GM21367 (cell line): ENCODE measurements at regions not wholly inside any gene's neighbourhood (a gene's known extent, or its start where the extent isn't known, plus 50 kb on each side); places are given as distances from the start of the nearest gene placed in this dataset.
"Not testable (repeated sequence)": the region's sequence is repeated elsewhere in the genome, so short reads cannot be mapped to it uniquely, and the experiment has no call there.

Experiments
- ATAC-seq: cut with Tn5 transposase; IDR thresholded peaks from one replicate; pipeline ENCODE4 v1.9.1; 2021; ENCODE audit not compliant: unreplicated experiment

DNA sequence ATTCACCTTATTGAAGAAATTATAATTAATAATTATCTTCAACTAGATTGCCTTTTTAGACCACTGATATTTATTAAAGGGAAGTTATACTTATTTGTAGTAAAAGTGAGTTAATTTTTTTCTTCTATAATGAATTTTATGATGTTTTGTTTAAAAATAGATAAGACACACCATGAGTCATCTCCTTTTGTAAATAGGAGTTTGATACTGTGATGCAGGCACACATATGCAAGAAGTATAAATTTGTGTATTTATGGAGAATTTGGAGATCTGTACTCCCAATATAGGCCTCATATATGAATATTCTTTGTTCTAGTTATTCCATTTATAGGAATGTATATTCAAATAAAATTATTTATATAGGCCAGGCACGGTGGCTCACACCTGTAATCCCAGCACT is 703.5 kb upstream of the CHAC2 start:
- no peak for ATAC-seq

DNA sequence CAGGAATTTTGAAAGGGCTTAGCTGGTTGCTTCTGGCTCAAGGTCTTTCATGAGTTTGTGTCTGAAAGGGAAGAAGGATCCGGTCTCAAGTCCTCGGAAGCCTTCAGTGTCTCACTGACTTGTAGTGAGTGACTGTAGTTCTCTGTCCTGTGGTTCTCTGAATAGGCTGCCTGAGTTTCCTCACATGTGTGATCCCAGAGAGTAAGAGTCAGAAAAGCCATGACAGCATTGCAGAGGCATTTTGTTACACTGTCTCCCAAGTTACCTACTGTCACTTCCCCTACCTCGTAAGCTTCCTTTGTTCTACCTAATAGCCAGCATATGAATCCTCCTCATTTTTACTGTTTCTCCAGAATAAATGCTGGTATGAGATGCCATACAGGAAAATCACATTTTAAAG is 709.1 kb upstream of the CHAC2 start:
- ATAC-seq = no peak

DNA sequence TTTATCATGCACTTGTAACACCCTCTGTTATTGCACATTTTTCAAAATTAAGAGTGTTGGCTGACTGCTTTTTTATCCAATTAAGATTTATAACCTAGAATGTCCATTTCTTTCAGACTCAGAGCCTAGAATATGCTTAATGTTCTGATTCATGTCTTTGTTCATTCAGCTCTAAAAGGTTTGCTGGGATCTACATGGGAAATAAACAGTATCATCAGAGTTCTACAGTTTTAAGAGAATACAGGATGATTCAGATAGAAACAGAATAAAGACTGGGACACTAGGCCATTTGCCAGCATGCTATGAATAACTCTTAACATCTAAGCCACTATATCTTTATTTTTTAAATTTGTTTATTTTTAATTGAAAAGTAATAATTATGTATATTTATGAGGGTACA is 713.7 kb upstream of the CHAC2 start:
- ATAC-seq = no peak

GRCh38 chr2:53051157-53051556 is 716.4 kb upstream of the CHAC2 start:
- ATAC-seq = no peak

DNA sequence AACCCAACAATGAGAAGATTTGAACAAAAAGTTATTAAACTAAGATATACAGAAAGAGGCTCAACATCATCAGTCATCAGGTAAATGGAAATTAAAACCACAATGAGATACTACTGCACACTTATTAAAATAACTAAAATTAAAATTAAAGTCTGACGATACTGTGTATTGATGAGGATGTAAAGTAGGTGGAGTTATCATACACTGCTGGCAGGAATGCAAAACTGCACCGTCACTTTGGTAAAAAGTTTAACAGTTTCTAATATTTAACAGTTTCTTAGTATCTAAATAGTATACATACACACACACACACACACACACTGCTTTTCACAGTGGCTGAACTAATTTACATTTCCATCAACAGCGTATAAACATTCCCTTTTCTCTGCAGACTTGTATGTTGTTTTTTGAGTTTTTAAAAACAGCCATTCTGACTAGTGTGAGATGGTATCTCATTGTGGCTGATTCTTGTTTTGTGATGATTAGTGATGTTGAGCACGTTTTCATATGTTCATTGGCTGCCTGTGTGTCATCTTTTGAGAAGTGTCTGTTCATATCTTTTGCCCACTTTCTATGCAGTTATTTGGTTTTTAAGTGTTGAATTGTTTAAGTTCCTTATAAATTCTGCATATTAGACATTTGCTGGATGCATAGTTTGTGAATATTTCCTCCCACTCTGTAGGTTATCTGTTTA is 726.9 kb upstream of the CHAC2 start:
- no peak for ATAC-seq

DNA sequence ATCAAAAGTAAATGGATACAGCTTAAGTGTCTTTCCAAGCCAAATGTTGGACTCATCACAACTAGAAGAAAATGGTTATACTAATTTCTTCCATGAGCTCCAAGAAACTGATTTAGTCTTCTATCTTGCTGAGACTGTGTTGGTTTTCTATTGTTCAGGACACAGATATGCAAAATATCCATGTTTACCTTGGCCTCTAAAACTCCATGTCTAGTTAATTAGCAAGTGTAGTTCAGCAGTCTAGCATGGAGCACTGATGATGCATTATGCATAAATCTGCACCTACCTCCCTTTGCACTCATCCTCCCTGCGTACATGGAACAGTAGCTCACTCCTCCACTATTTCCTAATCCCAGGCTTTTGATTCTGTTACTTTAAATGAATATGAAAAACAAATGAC is 731.4 kb upstream of the CHAC2 start:
- ATAC-seq = no peak

DNA sequence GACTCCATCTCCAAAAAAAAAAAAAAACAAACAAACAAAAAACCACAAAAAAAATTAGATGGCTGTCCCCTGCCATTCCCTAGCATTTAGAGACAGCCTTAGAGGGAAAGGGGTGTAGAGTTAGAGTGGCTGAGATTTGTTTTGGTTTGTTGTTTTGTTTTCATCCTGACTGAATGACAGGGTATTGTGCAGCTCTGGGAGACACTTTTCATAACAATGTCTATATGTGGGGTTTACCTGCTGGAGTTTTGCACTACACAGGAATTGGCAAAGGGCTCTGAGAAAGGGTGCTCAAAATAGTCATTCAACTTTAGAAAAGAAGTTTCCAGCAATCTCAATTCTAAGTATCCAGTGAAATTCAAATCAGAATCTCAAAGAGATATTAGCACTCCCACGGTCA is 732.5 kb upstream of the CHAC2 start:
- no peak for ATAC-seq

DNA sequence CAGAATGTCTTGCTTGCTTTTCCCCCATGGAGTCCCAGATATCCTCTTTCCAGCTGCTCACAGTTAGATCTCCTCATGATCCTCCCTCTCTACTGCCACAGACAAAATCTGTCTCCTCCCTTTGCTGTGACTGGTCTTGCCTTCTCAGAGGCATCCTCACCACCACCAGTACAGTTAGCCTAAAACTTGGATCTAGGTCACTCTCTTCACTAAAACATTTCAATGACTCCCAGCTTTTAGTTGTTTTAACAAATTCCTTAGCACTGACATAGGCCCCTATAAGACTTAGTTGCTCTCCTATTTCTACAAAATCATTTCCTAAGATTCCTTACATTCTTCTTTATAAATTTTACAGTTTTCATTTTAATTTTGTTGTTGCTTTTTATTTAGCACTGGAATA is 734.2 kb upstream of the CHAC2 start:
- ATAC-seq = no peak

DNA sequence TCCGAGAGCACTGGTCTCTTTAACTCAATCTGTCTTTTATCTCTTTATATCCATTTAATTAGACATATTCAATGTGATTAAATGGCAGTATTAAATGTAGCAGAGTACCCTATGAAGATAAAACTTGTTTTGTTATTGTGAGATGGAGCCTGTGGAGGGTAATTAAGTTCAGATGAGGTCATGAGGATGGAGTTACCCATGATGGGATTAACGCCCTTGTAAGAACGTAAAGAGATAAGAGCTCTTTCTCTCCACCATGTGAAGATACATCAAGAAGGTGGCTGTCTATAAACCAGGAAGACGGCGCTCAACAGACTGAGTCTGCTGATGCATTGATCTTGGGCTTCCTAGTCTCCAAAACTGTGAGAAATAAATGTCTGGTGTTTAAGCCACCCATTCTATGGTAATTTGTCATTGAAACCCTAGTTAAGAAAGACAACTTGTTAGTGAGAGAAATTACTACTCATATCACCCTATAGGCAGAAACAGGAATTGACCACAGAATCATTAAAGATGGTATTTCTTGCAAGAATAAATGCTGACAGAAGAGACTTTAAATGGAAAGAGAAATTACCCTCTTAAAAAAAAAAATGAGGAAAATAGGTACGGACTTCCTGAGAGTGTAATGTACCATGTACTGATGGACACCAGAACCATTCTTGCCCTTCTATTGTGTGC is 738.7 kb upstream of the CHAC2 start:
- no peak for ATAC-seq

GRCh38 chr2:53028225-53028624 is 739.4 kb upstream of the CHAC2 start:
- ATAC-seq = no peak

GRCh38 chr2:53022248-53022647 is 745.4 kb upstream of the CHAC2 start:
- not testable (repeated sequence) for ATAC-seq

GRCh38 chr2:53021828-53022227 is 745.8 kb upstream of the CHAC2 start:
- ATAC-seq = no peak

DNA sequence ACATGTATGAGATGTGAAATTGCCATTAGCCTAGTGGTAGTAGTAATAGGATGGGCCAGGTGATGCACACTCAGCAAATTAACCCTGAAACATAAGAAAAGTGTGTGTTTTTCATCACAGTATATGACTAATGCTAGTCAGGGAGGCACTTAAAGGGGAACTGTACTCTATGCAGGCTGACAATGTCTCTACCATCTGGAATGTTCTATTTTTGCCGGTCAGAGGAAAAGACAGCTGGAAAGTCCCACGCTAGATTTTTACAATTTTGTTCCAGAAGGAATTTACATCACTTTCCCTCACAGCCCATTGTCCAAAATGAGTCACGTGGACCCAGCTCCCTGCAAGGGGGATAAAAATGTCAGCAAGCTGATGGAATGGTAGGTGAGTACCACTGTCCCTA is 746.3 kb upstream of the CHAC2 start:
- no peak for ATAC-seq

DNA sequence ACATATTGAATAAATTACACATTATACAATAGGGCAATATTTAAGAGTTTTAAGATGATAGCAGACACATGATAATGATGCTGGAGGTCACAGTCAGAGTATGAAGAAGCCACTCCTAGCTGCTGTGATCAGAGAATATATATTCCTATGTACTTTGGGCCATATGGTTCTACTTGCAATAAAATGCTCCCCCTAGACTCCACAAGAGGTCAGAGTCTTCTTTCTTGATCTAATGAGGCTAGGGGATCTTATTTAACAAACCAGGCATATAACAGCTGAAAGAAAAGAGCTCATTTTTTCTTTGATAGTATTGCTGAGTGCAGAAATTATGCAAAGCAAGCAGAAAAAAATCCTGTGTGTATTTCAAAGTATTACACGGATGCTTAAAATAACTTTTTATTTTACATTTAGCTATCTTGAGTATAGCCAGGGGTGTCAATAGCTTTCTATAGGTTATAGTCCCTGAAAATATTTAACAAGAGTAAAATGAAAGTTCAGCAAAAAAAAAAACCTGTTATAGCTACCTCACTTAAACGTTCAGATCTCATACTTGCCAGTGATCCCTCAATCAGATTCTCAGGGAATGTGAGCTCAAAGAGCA is 748.7 kb upstream of the CHAC2 start:
- no peak for ATAC-seq

GRCh38 chr2:53006980-53007379 is 760.6 kb upstream of the CHAC2 start:
- no peak for ATAC-seq

DNA sequence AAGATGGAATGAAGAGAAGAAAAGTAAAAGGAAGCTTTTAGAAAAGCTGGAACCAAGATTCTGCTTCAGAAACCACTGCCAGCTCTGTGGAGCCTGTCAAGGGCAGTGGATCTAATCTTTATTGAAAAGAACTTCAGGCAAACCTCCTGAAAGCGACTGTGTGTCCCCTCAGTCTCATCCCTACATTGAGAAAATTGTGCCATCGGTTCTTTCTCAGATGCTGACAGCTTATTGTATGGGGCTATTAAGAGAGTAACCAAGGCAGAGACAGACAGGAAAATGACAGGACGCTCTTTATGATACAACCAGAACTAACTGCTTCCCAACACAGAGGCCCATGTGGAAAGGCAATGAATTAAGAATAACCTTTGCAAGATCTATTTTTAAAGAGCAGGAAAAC is 763.2 kb upstream of the CHAC2 start:
- ATAC-seq = no peak

DNA sequence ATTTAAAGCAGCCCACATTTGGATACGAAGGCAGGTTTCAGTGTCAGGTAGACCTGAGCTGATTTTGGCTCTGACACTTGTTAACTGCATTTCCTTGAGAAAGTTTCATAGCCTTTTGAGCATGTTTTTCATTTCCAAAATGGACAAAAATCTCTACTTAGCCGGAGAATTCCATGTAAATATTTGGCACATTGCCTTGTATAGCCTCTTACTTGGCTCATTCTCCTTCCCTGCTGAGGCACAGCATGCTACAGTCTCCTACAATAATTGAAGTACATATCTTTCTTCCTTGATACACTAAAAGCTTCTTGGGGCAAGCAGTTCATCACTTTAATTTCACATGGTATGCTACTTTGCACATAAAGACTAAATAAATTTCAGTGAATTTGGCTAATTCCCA is 772.2 kb upstream of the CHAC2 start:
- ATAC-seq = no peak

DNA sequence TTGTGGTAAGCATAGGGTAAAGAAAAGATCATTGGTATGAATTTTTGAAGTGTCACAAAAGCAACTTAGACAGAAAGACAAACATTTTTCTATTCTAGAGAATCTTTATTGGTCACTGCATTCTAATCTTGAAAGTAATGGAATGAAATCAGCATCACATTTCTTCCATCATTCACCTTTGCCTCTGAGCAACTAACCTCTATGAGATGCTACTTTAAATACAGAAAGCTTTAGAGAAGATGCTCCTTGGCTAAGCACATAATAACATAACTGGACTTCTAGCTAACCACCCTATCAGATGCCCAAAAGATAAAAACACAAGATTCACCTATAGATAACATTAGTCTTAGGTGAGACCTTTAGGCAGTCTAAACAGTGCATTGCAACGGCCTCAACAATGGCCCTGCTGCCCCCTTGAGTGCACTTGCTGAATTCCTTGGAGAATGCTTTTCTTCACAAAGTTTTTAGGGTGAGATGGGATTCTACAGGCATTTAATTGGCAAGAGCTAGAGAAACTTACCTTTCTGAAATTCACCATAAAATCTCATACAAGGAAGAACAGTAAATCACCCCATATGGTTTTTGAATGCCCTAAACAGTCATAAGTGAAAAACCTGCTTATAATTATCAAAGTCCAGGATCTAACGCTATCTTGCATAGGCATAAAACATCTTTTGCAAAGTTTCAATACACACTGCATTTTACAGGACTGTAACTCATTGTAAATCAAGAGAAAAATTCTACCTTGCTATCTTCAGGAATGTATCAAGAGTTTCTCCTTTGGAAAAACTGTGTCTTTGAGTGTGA is 791.3 kb upstream of the CHAC2 start:
- ATAC-seq = no peak

DNA sequence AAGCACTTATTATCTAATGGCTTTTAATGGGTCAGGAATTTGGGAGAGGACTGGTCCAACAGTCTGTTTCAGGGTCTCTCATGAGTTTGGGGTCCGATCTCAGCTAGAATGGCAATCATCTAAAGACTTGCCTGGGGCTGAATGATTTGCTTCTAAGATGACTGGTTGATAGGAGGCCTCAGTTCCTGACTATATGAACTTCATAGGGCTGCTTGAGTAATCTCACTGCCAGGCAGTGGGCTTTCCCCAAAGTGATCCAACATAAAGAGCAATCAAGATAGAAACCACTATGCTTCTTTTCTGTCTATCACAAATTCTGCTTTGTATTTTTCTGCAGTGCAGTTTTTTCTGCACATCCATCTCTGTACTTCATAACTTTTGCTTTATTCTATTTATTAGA is 793.5 kb upstream of the CHAC2 start:
- no peak for ATAC-seq

DNA sequence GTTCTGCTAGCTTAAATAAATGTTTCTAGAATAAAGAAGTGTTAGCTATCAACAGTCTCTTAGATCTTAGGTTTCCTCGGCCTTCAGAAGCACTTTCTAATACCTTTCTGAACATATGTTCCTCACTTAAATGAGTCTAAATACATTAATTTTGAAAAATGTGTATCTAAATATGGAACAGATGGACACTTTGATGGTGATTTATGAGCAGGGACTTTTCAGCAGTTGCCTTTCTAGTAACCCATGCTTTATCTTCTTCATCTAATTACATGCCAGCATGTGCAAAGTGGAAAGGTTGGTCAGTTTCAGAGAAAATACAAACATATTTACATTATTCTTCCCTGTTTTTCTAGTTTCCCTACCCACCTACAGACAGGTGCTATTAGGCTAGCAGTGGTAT is 797.0 kb upstream of the CHAC2 start:
- no peak for ATAC-seq

GRCh38 chr2:52968043-52968442 is 799.6 kb upstream of the CHAC2 start:
- ATAC-seq = no peak
